HG02642 (cell line): ENCODE measurements at regions not wholly inside any gene's neighbourhood (a gene's known extent, or its start where the extent isn't known, plus 50 kb on each side); places are given as distances from the start of the nearest gene placed in this dataset.
"Not testable (repeated sequence)": the region's sequence is repeated elsewhere in the genome, so short reads cannot be mapped to it uniquely, and the experiment has no call there.

Experiments used
- ATAC-seq: cut with Tn5 transposase; IDR thresholded peaks from one replicate; pipeline ENCODE4 v1.9.1; 2021; ENCODE audit warnings: mild to moderate bottlenecking; ENCODE audit not compliant: unreplicated experiment, poor library complexity

DNA sequence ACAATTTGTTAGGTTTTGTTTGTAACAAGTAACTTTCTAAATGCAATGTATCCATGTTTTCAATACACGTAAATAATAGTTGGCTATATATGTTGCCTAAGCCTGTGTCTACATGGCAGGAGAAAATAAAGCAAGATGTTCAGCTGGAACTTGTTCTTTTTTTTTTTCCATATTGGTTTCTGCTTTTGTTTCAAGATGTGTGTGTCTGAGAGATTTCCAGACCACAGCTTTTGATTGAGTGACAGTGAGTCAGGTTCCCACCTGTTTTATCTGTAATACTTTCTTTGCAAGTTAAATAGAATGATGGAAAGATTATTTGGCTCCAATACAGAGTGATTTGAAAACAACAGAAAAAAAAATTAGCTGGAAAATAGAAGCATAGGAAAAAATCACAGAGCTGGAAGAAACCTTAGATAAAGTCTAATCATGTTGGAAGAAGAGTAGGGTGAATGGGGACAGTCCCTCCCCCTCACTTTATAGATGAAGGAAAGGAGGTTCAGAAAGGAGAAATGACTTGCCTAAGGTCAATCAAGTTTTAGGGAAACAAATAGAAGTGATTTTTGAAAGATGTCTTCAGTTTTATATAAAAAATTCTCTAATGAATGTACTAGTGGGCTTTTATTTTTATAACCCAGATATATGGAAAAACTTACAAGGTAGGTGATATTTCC is 150.9 kb upstream of the STMND1 start:
- ATAC-seq = no peak

GRCh38 chr6:16950302-16950701 is 151.5 kb upstream of the STMND1 start:
- no peak for ATAC-seq

- ATAC-seq = no peak
These were observed 152.1 kb upstream of the STMND1 start for GRCh38 chr6:16949716-16950115.

GRCh38 chr6:16948396-16948795 is 153.5 kb upstream of the STMND1 start:
- ATAC-seq = no peak

DNA sequence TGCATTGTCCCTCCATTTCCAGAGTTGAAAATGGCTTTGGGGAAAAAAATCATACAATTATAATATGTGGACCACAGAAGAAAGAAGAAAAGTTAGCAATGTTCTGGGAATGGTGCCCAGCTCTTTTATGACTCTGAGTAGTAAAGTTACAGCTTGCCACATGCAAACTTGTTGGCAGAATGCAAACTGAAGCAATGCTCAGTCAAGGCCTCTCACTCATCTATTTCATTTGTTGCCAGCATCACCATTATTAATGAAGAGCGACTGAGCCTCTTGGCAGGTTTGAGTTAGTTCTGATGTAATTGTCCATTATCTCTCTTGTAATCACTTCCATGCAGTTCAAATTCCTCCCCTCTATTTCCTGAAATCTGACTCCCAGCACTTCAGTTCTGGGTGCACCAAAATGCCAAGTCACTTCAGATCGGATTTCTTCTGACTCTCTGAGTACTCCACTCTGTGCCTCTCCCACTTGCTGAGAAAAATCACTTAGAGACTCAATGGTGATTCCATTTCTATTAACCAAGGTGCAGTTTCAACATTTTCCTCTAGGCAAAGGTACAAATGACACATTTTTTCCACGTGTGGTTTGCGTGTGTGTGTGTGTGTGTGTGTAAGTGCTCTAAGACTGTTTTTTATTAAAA is 154.4 kb upstream of the STMND1 start:
- ATAC-seq = no peak

DNA sequence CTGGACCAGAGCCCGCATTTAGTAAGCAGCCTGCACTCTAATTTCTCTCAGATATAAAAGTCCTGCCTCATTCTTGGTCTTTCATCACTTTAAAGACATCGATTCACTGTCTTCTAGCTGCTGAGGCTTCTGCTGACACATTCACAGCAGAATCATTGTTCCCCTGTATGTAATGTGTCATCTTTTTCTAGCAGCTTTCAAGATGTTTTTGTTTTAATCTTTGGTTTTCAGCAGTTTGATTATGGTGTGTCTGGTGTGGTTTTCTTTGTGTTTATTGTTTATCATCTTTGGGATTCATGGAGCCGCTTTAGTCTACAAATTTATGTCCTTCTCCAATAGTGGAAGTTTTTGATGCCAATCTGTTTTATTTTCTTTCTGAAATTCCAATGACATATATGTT is 157.3 kb upstream of the STMND1 start:
- ATAC-seq = no peak

DNA sequence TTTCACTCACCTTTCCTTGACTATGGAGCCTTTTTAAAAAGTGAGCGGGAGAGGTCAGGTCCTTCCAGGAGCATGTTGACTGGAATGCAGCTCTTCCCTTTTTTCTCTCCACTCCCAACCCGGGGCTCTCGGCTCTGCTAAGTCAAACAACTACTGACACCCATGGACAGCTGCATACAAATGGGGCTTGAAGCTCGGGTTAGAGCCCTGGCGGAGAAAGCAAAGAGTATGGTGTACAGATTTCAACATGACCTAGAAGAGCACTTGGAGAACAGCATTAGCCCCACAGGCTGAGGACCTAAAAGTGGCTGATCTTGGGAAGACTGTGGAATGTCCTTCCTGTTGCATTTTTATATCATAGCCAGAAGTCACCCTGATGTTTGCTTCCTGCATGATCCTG is 162.0 kb upstream of the STMND1 start:
- ATAC-seq = no peak

DNA sequence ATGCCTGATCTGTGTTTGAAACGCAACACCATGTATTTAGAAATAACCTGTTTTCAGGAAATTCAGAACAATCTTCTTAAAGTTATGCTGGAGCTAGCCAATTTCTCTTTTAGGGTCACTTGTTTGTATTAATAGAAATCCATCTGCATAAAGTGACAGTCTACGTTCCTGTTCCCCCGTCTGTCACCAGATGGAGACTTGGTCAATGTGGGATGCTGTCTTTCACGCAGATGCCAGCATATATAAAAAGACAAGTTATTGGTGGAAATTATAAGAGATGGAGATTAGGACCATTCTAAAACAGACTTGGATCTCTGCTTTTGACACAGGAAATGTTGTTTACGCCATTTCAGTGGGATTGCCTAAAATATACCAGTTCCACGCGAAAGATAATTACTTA is 162.5 kb upstream of the STMND1 start:
- ATAC-seq = no peak

DNA sequence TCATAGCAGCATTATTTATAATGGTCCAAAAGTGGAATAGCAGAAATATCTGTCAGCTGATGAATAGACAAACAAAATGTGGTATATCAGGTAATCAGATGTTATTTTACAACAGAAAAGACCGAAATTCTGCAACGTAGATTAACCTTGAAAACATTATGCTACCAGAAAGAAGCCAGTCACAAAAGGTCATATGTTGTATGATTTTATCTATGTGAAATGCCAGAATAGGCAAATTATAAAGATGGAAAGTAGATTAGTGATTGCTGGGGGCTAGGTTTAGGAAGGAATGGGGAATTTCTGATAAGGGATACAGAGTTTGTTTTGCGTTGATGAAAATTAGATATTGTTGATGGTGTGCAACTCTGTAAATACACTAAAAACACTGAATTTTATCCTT is 165.0 kb upstream of the STMND1 start:
- ATAC-seq = no peak

- no peak for ATAC-seq
These were observed 167.9 kb upstream of the STMND1 start for GRCh38 chr6:16933961-16934360.

- no peak for ATAC-seq
These were observed 168.3 kb upstream of the STMND1 start for GRCh38 chr6:16933532-16933931.

DNA sequence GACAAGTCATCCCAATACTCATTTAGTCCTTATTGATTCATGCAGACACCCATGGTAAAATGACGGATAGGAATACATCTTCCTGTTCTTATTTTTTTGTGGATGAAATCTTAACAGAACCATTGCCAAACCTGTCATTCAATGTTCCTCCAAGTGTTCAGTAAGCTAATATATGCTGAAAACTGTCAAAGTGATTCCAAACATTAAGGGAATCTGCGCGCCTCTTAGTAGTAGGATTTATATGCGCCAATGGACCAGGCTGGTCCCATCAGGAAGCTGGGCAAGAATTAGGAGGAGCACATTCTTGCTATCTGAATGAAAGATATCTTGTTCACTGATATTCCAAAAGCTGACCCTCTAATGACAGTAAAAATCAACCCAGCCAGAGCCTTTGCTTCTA is 168.9 kb upstream of the STMND1 start:
- no peak for ATAC-seq

DNA sequence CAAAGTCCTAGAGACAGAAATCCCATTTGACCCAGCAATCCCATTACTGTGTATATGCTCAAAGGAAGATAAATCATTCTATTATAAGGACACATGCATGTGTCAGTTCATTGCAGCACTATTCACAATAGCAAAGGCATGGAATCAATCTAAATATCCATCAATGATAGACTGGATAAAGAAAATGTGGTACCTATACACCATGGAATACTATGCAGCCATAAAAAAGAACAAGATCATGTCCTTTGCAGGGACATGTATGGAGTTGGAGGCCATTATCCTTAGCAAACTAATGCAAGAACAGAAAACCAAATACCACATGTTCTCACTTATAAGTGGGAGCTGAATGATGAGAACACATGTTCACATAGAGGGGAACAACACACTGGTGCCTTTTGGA is 169.8 kb upstream of the ATXN1 start:
- ATAC-seq = not testable (repeated sequence)

DNA sequence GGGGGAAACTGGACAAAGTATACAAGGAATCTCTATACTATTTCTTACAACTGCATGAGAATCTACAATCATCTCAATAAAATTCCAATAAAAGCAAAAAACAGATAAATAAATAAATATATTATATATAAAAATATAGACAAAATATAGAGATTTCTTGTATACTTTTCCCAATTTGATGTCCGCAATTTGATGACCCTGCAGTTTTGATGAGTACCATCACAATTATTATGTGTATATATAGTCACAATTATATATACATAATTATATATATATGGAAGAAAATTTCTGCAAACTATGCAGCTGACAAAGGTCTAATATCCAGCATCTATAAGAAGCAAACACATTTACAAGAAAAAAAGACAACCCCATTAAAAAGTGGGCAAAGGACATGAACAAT is 169.2 kb upstream of the ATXN1 start:
- ATAC-seq = no peak

GRCh38 chr6:16929809-16930208 is 168.5 kb upstream of the ATXN1 start:
- ATAC-seq = no peak

DNA sequence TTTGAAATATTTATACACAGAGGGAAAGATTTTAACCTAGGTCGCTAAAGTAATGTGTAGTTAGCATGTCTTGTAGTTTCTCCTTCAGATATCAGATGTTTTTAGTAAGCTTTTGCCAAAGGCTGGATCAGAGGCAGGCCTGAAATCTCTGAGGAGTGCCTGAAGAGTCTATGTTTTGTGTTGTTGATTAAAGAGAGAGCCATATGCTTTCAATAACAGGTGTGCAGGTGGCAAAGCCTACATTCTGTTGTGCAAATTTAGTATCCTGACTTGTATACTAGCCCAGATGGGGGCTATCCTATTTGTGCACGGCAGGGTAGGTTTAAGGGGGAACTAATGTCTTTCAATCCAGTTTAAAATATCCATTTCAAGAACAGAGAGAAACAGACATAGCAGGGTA is 167.1 kb upstream of the ATXN1 start:
- no peak for ATAC-seq

- ATAC-seq = no peak
These were observed 165.9 kb upstream of the ATXN1 start for GRCh38 chr6:16927205-16927604.

DNA sequence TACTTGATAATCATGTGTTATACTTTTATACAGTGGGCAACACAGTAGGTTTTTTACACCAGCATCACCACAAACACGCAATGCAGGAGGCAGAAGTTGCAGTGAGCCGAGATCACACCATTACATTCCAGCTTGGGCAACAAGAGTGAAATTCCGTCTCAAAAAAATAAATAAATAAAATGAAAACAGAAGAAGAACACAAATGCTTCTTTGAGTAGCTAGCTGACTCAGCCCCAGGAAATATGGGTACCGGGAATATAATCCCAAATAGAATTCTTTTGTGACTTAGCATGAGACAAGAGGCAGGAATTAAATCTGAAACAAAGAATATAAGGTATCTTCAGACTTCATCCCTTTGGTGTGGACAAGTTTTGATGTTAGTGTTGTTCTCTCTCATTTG is 164.2 kb upstream of the ATXN1 start:
- ATAC-seq = no peak

DNA sequence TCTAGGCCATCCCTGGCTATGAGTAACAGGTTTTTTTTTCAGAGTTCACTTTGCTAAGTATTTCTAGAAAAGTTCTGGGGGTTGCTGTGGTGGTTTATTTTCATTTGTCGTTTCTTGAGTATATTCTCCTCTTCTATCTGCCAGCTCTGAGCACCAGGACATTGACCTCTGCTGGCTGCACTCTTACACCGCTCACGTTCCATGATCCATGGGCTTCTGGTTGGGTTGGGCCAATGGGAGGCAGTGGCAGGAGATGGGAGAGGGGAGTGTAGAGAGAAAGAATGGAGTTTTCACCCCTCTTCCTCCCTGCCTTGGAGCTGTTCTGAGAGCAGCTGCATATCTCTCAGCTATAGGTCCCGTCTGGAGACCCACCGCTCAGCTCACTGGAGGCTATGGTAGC is 161.0 kb upstream of the ATXN1 start:
- ATAC-seq = no peak

- no peak for ATAC-seq
These were observed 160.3 kb upstream of the ATXN1 start for GRCh38 chr6:16921399-16922110.

GRCh38 chr6:16918586-16918985 is 157.3 kb upstream of the ATXN1 start:
- ATAC-seq = no peak

- ATAC-seq = no peak
These were observed 152.9 kb upstream of the ATXN1 start for GRCh38 chr6:16914184-16914583.
